SK-N-MC (cell line): ENCODE measurements at regions not wholly inside any gene's neighbourhood (a gene's known extent, or its start where the extent isn't known, plus 50 kb on each side); places are given as distances from the start of the nearest gene placed in this dataset.

Source experiments
- DNase-seq: peaks from one replicate; pipeline ENCODE4 v3.0.0-alpha.2; 2011; ENCODE audit warnings: low read depth, low spot score
- H3K27ac ChIP-seq: fragments of 200-600 bp; sonication (generic); 2 replicates; pipeline ENCODE4 v1.5.1; 2016; ENCODE audit warnings: mixed run types
- H3K36me3 ChIP-seq: fragments of 200-600 bp; sonication (generic); 2 replicates; pipeline ENCODE4 v1.6.1; 2017; ENCODE audit warnings: antibody characterized with exemption, low read length, mixed read lengths; ENCODE audit not compliant: insufficient read depth
- H3K4me3 ChIP-seq: fragments of 200-600 bp; sonication (generic); 2 replicates; pipeline ENCODE4 v1.5.1; 2016
- H3K9ac ChIP-seq: fragments of 200-600 bp; sonication (generic); 2 replicates; pipeline ENCODE4 v1.8.0; 2017; ENCODE audit warnings: mixed run types, mixed read lengths; ENCODE audit not compliant: insufficient read length
- H3K9me3 ChIP-seq: fragments of 200-600 bp; sonication (generic); 2 replicates; pipeline ENCODE4 v1.6.1; 2017; ENCODE audit warnings: low read depth, mild to moderate bottlenecking, antibody characterized with exemption, low read length, moderate library complexity, mixed read lengths
- EZH2 ChIP-seq: fragments of 200-600 bp; sonication (generic); IDR thresholded peaks from one replicate; pipeline ENCODE4 v1.6.1; 2017; ENCODE audit warnings: antibody characterized with exemption
- FOXP2 ChIP-seq: optimal IDR thresholded peaks from 2 replicates; pipeline ENCODE3; 2011; ENCODE audit warnings: mild to moderate bottlenecking, moderate library complexity; ENCODE audit not compliant: insufficient read depth; ENCODE audit errors: extremely low read length, control extremely low read depth
- POLR2AphosphoS5 ChIP-seq: IDR thresholded peaks from 2 replicates; pipeline ENCODE4 v1.6.1; 2012; ENCODE audit warnings: mild to moderate bottlenecking, low read depth, low read length, borderline replicate concordance

DNA sequence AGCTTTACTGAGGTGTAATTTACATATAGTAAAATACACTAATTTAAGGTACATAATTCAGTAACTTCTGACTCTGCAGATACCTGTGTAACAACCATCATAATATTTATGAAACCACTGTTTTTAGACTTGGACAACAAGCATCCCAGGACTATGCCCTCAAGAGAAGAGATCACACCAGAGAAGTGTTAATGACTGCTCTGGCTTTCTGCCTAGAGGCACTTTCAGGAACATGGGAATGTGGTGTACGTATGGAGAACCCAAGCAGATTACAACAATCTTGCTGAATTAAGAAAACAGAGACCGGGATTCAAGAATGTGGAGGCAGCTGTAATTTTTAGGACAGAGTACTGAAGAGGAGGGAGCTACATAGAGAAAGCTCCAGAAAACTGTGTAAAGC lies 475.2 kb downstream of the LPIN1 start:
- no peak for TF ChIP-seq POLR2AphosphoS5
- TF ChIP-seq FOXP2, result no peak
- no peak for TF ChIP-seq EZH2
- no peak for DNase-seq
- Histone ChIP-seq H3K36me3 (no peaks in the 10 kb centered on the region), H3K9me3 (no peaks in the 10 kb centered on the region), H3K27ac (no peak overlapping the region), H3K9ac (no peak overlapping the region), H3K4me3 (no peak overlapping the region)

DNA sequence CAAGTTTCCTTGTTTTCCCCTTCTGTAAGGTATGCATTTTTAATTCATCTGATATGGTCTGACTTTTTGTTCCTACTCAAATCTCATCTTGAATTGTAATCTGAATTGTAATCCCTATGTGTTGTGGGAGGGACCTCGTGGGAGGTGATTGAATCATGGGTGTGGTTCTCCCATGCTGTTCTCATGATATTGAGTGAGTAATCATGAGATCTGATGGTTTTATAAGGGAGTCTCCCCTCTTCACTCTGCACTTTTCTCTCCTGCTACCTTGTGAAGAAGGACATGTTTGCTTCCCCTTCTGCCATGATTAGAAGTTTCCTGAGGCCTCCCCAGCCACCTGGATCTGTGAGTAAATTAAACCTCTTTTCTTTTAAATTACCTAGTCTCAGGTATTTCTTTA lies 476.1 kb downstream of the LPIN1 start:
- H3K9ac ChIP-seq, result no peak overlapping the region
- H3K4me3 ChIP-seq, result no peak overlapping the region
- no peak overlapping the region for H3K27ac ChIP-seq
- no peaks in the 10 kb centered on the region for H3K36me3 ChIP-seq
- DNase-seq, result no peak
- TF ChIP-seq FOXP2 (no peak), EZH2 (no peak), POLR2AphosphoS5 (no peak)
- H3K9me3 ChIP-seq, result no peaks in the 10 kb centered on the region

DNA sequence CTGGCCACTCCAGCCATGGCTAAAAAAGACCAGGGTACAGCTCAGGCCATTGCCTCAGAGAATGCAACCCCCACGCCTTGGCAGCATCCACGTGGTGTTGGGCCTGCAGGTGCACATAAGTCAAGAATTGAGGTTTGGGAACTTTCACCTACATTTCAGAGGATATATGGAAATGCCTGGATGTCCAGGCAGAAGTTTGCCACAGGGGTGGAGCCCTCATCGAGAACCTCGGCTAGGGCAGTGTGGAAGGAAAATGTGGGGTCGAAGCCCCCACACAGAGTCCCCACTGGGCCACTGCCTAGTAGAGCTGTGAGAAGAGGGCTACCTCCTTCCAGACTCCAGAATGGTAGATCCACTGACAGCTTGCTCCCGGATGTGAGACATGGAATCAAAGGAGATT lies 477.3 kb downstream of the LPIN1 start:
- Histone ChIP-seq H3K9me3 (no peaks in the 10 kb centered on the region), H3K9ac (no peak overlapping the region), H3K4me3 (no peak overlapping the region), H3K27ac (no peak overlapping the region), H3K36me3 (no peaks in the 10 kb centered on the region)
- DNase-seq, result no peak
- TF ChIP-seq FOXP2 (no peak), POLR2AphosphoS5 (no peak), EZH2 (no peak)

DNA sequence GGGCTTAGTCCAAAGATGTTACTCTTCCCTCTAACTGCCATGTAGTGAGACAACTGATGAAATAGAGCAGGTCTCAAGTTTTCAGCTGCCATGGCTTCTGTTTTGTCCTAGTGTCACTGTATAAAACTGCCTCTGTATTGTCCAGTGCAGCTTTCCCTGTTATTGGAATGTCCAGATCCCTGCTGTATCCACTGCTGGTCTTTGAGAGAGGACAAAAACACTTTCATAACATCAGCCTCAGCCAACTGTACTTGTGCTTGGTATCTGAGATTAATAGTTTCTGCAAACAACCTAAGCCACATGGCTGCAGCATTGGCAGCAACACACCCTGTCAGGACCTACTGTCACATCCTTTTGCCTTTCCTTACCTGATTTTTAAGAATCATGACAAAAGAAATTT lies 480.2 kb downstream of the LPIN1 start:
- DNase-seq, result no peak
- H3K9ac ChIP-seq, result no peak overlapping the region
- TF ChIP-seq FOXP2 (no peak), POLR2AphosphoS5 (no peak), EZH2 (no peak)
- no peak overlapping the region for H3K27ac ChIP-seq
- H3K9me3 ChIP-seq, result no peaks in the 10 kb centered on the region
- H3K36me3 ChIP-seq, result no peaks in the 10 kb centered on the region
- no peak overlapping the region for H3K4me3 ChIP-seq

DNA sequence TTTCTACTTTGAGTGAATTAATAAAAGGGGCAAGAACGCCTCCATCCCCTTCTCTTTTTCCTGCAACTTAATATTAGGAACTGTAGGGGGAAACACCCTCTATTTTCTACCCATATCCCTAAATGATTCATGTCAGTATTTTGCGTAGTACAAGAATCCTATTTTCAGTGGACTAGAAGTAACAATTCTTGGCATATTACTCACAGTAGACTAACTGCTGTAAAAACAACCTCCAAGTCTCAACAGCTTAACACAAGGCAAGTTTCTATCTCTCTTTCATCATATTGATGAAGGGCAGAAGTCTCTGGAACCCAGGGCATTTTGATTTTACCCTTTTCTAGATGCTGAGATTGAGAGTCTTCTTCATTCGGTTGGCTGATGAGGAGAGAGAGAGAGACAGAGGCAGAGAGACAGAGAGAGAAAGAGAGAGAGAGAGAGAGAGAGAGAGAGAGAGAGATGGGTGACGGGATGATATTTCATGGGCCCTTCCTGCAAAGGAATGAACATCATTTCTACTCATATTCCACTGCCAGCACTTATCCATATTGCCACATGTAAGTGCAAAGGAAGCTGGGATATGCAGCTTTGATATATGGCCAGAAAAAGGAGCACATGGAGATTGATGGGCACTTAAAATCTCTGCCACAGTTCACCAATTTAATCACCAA lies 481.6 kb downstream of the LPIN1 start:
- TF ChIP-seq FOXP2 (no peak), EZH2 (no peak), POLR2AphosphoS5 (no peak)
- Histone ChIP-seq H3K27ac (no peak overlapping the region), H3K9me3 (no peaks in the 10 kb centered on the region), H3K4me3 (no peak overlapping the region), H3K36me3 (no peaks in the 10 kb centered on the region), H3K9ac (no peak overlapping the region)
- DNase-seq, result no peak

DNA sequence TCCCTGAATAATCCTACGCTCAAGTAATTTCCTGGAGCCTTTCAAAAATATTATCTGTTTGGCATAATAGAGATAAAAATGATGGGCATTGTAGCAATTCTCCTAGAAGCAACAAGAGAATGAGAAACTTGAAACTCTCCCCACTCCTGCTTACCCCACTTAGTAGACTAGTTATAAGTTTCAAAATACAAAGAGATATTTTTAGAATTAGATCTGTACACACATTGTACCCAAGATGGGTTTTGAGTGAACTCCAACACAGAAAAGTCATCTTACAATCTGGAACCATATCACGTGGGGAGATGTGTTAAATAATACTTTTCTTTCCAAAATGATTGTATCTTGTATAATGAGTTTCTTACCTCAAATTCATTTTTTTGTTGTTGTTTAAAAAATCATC lies 484.9 kb downstream of the LPIN1 start:
- Histone ChIP-seq H3K9ac (no peak overlapping the region), H3K27ac (no peak overlapping the region), H3K9me3 (no peaks in the 10 kb centered on the region), H3K36me3 (no peaks in the 10 kb centered on the region), H3K4me3 (no peak overlapping the region)
- TF ChIP-seq POLR2AphosphoS5, result no peak
- TF ChIP-seq EZH2, result no peak
- no peak for TF ChIP-seq FOXP2
- DNase-seq, result no peak

DNA sequence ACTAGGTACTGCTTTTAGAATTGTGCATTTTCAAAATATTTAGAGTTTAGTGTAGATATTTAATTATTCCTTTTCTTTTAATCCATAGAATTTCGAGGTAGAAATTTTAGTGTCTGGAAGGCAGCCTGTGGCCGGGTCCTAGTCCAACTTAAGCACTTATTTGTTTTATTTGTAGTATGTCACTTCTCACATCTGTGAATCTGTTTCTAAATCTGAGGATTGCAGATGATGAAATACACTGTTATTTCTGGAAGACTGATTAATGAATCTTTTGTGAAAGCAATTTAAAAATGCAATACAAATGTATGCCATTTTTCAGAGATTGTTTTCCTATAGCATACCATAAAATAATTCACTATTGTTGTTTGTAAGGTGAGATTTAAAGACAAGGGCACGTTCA lies 483.9 kb upstream of the TRIB2 start:
- no peak overlapping the region for H3K4me3 ChIP-seq

DNA sequence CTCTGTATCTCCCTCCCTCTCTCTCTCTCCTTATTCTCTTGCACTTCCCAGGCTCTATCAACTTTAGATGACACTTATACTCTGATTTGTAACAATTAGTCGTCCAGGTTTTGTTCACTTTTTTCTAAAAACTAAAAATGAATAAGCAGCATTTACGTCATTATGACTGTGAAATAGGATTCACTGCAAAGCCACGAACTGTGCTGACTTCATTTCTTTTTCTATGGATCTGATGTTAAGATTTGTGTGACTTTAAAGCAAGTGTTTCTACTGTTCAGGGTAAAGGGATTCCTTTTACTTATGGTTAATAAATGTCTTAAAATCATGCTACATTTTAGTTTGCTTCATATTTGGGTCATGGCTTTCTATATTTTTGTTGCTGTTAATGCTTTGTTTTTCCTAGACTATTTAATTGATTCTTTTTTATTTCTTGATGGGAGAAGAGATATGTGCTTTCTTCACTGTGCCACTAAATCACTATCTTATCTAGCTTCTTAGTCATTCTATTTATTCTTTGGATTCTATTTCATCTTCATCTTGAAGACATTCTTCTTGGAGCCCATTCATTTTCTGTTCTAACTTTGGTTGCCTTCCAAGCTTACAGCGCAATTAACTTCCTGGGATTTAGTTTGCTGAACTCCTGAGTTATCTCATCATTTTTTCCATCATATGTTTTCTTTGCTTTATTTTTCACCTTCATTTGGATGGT lies 480.4 kb upstream of the TRIB2 start:
- no peaks in the 10 kb centered on the region for H3K36me3 ChIP-seq
- TF ChIP-seq EZH2 (no peak), FOXP2 (no peak), POLR2AphosphoS5 (no peak)
- no peak overlapping the region for H3K4me3 ChIP-seq
- no peak overlapping the region for H3K27ac ChIP-seq
- DNase-seq, result no peak
- no peaks in the 10 kb centered on the region for H3K9me3 ChIP-seq
- no peak overlapping the region for H3K9ac ChIP-seq

More for the DNA sequence above, 483.9 kb upstream of the TRIB2 start:
- no peak overlapping the region for H3K9ac ChIP-seq
- no peak overlapping the region for H3K27ac ChIP-seq
- no peak for DNase-seq
- H3K36me3 ChIP-seq, result no peaks in the 10 kb centered on the region
- no peak for TF ChIP-seq EZH2
- H3K9me3 ChIP-seq, result no peaks in the 10 kb centered on the region

DNA sequence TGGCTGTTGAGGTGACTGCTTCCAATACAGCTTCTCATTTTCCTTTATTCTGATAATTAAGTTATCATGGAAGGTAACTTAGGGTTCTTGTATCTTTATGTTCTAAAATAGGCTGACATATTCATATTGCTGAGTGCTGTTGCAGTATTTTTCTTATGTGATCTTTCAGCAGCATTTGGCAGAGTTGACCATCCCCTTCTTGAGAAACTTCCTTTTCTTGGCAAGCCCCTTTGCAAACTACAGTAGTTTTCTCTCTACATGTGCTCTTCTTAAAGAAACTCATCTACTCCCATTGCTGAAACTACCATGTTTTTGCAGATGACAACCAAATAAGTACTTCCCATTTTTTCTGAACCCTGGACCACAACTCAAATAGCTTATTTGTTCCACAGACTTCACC lies 476.5 kb upstream of the TRIB2 start:
- no peak for DNase-seq
- no peak overlapping the region for H3K9ac ChIP-seq
- TF ChIP-seq FOXP2, result no peak
- no peak for TF ChIP-seq EZH2
- no peak for TF ChIP-seq POLR2AphosphoS5
- H3K9me3 ChIP-seq, result no peaks in the 10 kb centered on the region
- H3K4me3 ChIP-seq, result no peak overlapping the region
- no peak overlapping the region for H3K27ac ChIP-seq
- no peaks in the 10 kb centered on the region for H3K36me3 ChIP-seq
